Choroid plexus epithelial cell (primary cell): ENCODE measurements at regions not wholly inside any gene's neighbourhood (a gene's known extent, or its start where the extent isn't known, plus 50 kb on each side); places are given as distances from the start of the nearest gene placed in this dataset.
A peak's percentile ranks its signal among the peaks of the same experiment; 100 is the strongest.

Source experiments
- DNase-seq: peaks from one replicate; pipeline ENCODE4 v3.0.0-alpha.2; 2010; ENCODE audit warnings: low read depth
- H3K4me3 ChIP-seq: 2 replicates; pipeline ENCODE4 v1.5.1; 2011; ENCODE audit warnings: low read depth, mild to moderate bottlenecking, control low read depth, low read length, moderate library complexity
- CTCF ChIP-seq: conservative IDR thresholded peaks from 2 replicates; pipeline ENCODE4 v1.5.1; 2011; ENCODE audit warnings: low read depth, mild to moderate bottlenecking, control low read depth, inconsistent platforms, low read length, moderate library complexity

GRCh38 chr1:80245813-80246212 is 1239.3 kb upstream of the ADGRL4 start:
- H3K4me3 ChIP-seq, result no peak overlapping the region
- no peak for DNase-seq
- TF ChIP-seq CTCF, result no peak

- DNase-seq, result no peak
- TF ChIP-seq CTCF, result no peak
- no peak overlapping the region for H3K4me3 ChIP-seq
Measured at GRCh38 chr1:80244372-80244771, 1237.8 kb upstream of the ADGRL4 start.

- DNase-seq, result no peak
- no peak overlapping the region for H3K4me3 ChIP-seq
- TF ChIP-seq CTCF, result no peak
Measured at GRCh38 chr1:80241566-80241965, 1235.0 kb upstream of the ADGRL4 start.

- TF ChIP-seq CTCF, result no peak
- no peak overlapping the region for H3K4me3 ChIP-seq
- DNase-seq, result no peak
Measured at GRCh38 chr1:80225510-80225909, 1219.0 kb upstream of the ADGRL4 start.

GRCh38 chr1:80221319-80221718 is 1214.8 kb upstream of the ADGRL4 start:
- H3K4me3 ChIP-seq, result no peak overlapping the region
- no peak for TF ChIP-seq CTCF
- DNase-seq, result no peak

- DNase-seq, result peak; percentile 73
- peak; percentile 67 for TF ChIP-seq CTCF
- H3K4me3 ChIP-seq, result no peak overlapping the region
Measured at GRCh38 chr1:80218112-80218511, 1211.6 kb upstream of the ADGRL4 start.

- DNase-seq, result peak; percentile 79
- TF ChIP-seq CTCF, result peak; percentile 71
- no peak overlapping the region for H3K4me3 ChIP-seq
Measured at GRCh38 chr1:80217377-80217986, 1211.0 kb upstream of the ADGRL4 start.
